Psoas muscle (tissue), 7 donors: ENCODE measurements at regions not wholly inside any gene's neighbourhood (a gene's known extent, or its start where the extent isn't known, plus 50 kb on each side); places are given as distances from the start of the nearest gene placed in this dataset.
"Not testable (repeated sequence)": the region's sequence is repeated elsewhere in the genome, so short reads cannot be mapped to it uniquely, and the experiment has no call there.

ENCODE experiments used
- ATAC-seq, 4 donors: fragments of 200-7000 bp; cut with Tn5 transposase; one replicate each; pipeline ENCODE4 v1.9.1; 2020; ENCODE audit warnings: moderate library complexity in 3 of 4, mild to moderate bottlenecking in 2 of 4
- DNase-seq, 2 donors: peaks; one replicate each; pipeline ENCODE4 v3.0.0-alpha.2; 2020
- H3K27ac ChIP-seq: fragments of 200-600 bp; one replicate; pipeline ENCODE4 v1.8.0; 2022
- H3K27me3 ChIP-seq, 3 donors: fragments of 200-600 bp in 1 of 3; one replicate each; pipeline versions ENCODE4 v1.6.1 to v1.8.0; 2013 to 2022; ENCODE audit warnings: low read length in 2 of 3, mild to moderate bottlenecking in 2 of 3, moderate library complexity in 1 of 3; ENCODE audit not compliant: insufficient read depth in 3 of 3
- H3K36me3 ChIP-seq, 2 donors: fragments of 200-600 bp in 1 of 2; one replicate each; pipeline versions ENCODE4 v1.6.1 to v1.8.0; 2013 to 2022; ENCODE audit warnings: low read depth in 1 of 2, mild to moderate bottlenecking in 1 of 2, moderate library complexity in 1 of 2; ENCODE audit not compliant: insufficient read depth in 1 of 2
- H3K4me1 ChIP-seq: fragments of 200-600 bp; one replicate; pipeline ENCODE4 v1.8.0; 2022
- H3K4me3 ChIP-seq: fragments of 200-600 bp; one replicate; pipeline ENCODE4 v1.8.0; 2022; ENCODE audit warnings: mild to moderate bottlenecking
- H3K9me3 ChIP-seq: fragments of 200-600 bp; one replicate; pipeline ENCODE4 v1.8.0; 2022
- WGBS, 3 donors: extraction: QIAGEN DNeasy Blood & Tissue Kit; methylation state at CpG; one replicate each; pipeline versions ENCODE4 v1.1.6 to v1.1.7; 2013; 5-methylcytosine and 5-hydroxymethylcytosine counted together
- intact Hi-C, 2 donors: fragments of 100-400 bp; cut with DNase I; formaldehyde crosslinking; loops; one replicate each; pipeline versions ENCODE4 v1.11.0 to v1.14.2; 2022
- TF ChIP-seq, protein P1 (sequence below): fragments of 200-600 bp; IDR thresholded peaks from one replicate; pipeline ENCODE4 v1.8.0; 2022; ENCODE audit warnings: antibody characterized with exemption
- donor health status: healthy with polysubstance abuse.
- donor health status: DM: no; HTN: no; CAD: no; lungs with moderate emphysema.
- donor health status: Bipolar disorder and iron deficiency.
- donor health status: healthy.
- donor health status: DM: yes; HTN: yes; CAD: no.
- donor health status: DM: no; HTN: no; CAD: no.
- donor health status: DM: yes; HTN: yes; CAD: no.

DNA sequence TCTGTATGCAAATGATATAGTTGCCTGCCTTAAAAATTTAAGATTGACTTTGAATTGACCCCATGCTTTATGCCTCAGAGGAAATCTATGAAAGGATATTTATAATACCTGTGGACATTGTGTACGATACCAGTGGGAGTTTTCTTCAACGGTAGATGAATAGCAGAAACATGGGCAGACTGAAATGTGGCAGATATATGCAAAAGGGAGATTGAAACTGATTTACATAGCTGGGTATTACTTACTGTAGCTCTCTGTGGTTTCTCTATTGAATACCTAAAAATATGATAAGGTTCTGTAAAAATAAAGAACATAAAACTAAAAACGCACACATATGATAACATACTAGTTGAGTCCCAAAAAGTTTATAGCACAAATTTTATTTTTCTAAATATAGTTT lies 345.2 kb upstream of the PCSK5 start:
- ATAC-seq (no peak), DNase-seq (no peak)
- H3K4me3 ChIP-seq, result no peak overlapping the region
- intact Hi-C loops, result no loop called here
- H3K27me3 ChIP-seq, result no peaks in the 10 kb centered on the region
- TF ChIP-seq, protein P1, sequence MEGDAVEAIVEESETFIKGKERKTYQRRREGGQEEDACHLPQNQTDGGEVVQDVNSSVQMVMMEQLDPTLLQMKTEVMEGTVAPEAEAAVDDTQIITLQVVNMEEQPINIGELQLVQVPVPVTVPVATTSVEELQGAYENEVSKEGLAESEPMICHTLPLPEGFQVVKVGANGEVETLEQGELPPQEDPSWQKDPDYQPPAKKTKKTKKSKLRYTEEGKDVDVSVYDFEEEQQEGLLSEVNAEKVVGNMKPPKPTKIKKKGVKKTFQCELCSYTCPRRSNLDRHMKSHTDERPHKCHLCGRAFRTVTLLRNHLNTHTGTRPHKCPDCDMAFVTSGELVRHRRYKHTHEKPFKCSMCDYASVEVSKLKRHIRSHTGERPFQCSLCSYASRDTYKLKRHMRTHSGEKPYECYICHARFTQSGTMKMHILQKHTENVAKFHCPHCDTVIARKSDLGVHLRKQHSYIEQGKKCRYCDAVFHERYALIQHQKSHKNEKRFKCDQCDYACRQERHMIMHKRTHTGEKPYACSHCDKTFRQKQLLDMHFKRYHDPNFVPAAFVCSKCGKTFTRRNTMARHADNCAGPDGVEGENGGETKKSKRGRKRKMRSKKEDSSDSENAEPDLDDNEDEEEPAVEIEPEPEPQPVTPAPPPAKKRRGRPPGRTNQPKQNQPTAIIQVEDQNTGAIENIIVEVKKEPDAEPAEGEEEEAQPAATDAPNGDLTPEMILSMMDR, result no peak
- 75 to 77% (median 75%) methylated on average over 3 of the region's 3 CpGs for WGBS, 3 donors
- H3K27ac ChIP-seq, result no peak overlapping the region
- no peaks in the 10 kb centered on the region for H3K36me3 ChIP-seq
- H3K9me3 ChIP-seq, result no peaks in the 10 kb centered on the region
- H3K4me1 ChIP-seq, result no peaks in the 10 kb centered on the region

DNA sequence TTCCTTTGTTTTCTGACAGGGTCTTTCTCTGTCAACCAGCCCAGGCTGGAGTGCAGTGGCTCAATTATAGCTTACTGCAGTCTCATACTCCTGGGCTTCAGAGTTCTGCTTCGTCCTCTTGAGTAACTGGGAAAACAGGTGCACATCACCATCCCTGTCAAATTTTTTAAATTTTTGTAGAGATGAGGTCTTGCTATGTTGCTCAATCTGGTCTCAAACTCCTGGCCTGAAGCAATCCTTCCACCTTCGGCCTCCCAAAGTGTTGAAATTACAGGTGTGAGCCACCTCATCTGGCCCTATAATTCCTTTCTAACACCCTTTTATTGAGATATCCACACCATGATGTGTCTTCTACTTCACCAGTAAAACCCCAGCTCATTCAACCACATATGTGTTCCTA lies 341.6 kb upstream of the PCSK5 start:
- ATAC-seq (no peak), DNase-seq (no peak)
- H3K36me3 ChIP-seq, result no peaks in the 10 kb centered on the region
- H3K4me1 ChIP-seq, result no peaks in the 10 kb centered on the region
- no peak overlapping the region for H3K27ac ChIP-seq
- intact Hi-C loops, result no loop called here
- TF ChIP-seq, protein P1, result no peak
- no peaks in the 10 kb centered on the region for H3K9me3 ChIP-seq
- 57 to 75% (median 72%) methylated on average over 2 of the region's 2 CpGs for WGBS, 3 donors
- H3K27me3 ChIP-seq, result no peaks in the 10 kb centered on the region
- no peak overlapping the region for H3K4me3 ChIP-seq

DNA sequence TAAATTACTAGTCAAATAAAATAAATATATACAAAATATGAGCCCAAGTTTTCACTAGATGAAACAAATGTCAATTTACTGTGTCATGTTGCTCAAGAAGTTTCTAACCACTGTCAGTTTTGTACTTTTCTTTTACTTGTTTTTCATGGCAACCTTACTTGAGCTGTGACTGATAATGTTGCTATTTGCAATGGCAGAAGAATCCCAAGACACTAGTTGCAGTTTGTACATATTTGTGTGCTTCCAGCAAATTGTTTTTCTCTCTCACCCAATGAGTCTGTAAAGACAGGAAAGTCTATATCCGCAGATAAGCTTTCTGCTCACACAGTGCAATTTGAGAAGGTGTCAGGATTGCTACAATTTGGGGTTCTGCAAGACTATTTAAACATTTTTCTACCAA lies 338.6 kb upstream of the PCSK5 start:
- H3K27ac ChIP-seq, result no peak overlapping the region
- no peaks in the 10 kb centered on the region for H3K9me3 ChIP-seq
- H3K4me1 ChIP-seq, result no peaks in the 10 kb centered on the region
- WGBS, 3 donors, result 47 to 57% (median 53%) methylated on average over 1 of the region's 1 CpG
- DNase-seq (no peak), ATAC-seq (no peak)
- intact Hi-C loops, result no loop called here
- TF ChIP-seq, protein P1, result no peak
- H3K4me3 ChIP-seq, result no peak overlapping the region
- H3K27me3 ChIP-seq, result no peaks in the 10 kb centered on the region
- H3K36me3 ChIP-seq, result no peaks in the 10 kb centered on the region

DNA sequence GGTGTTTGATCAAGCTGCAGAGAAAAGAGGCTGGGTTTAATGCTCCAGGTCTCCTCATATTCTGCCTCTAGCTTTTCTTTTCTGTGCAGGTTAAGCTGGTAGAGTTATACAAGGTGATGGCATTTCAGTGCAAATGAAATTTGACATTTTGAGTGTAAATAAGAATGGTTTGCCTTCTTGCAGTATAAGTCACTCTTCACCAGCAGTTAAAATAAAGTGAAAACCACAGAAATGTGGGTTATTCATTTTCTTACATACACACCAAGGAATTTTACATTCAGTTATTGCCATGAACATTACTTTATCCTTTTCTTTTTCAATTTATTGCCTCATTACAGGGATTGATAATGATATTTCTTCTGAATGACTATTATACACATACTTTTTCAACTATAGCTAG lies 337.5 kb upstream of the PCSK5 start:
- intact Hi-C loops, result no loop called here
- no peaks in the 10 kb centered on the region for H3K9me3 ChIP-seq
- TF ChIP-seq, protein P1, result no peak
- H3K4me3 ChIP-seq, result no peak overlapping the region
- H3K27ac ChIP-seq, result no peak overlapping the region
- no peaks in the 10 kb centered on the region for H3K36me3 ChIP-seq
- no peak for ATAC-seq
- H3K4me1 ChIP-seq, result no peaks in the 10 kb centered on the region
- DNase-seq, result no peak
- H3K27me3 ChIP-seq, result no peaks in the 10 kb centered on the region

DNA sequence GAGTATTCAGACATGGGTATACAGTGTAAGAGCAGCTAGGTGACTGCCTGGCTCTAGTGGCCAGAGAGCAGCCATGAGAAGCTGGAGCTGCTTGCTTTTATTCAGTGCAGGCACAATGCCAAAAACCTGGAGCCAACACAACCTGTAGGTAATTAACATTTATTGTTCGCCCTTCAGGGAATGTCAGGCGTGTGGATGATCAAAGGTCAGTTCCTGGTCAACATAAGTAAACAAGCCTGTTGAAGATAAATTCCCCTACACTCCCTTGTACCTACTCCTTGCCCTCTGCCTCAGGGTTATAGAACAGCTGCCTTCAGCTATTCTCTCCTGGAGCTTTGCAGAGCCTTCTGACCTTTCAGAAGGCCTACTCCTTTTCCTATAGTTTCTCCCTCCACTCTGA lies 323.7 kb upstream of the PCSK5 start:
- 44 to 71% (median 54%) methylated on average over 2 of the region's 2 CpGs for WGBS, 3 donors
- H3K27ac ChIP-seq, ATAC-seq, intact Hi-C loops, H3K4me1 ChIP-seq, H3K4me3 ChIP-seq, H3K9me3 ChIP-seq, H3K36me3 ChIP-seq, H3K27me3 ChIP-seq, DNase-seq: not testable (repeated sequence)
